Ovary (tissue), 7 donors: ENCODE measurements at regions not wholly inside any gene's neighbourhood (a gene's known extent, or its start where the extent isn't known, plus 50 kb on each side); places are given as distances from the start of the nearest gene placed in this dataset.

Experiments used
- DNase-seq, 5 donors: peaks; one replicate each; pipeline ENCODE4 v3.0.0-alpha.2; 2019 to 2020
- H3K27ac ChIP-seq, 2 donors: fragments of 200-600 bp; one replicate each; pipeline versions ENCODE4 v1.5.1 to v1.8.0; 2019 to 2022
- H3K27me3 ChIP-seq: fragments of 200-600 bp; one replicate; pipeline ENCODE4 v1.8.0; 2022
- H3K36me3 ChIP-seq: fragments of 200-600 bp; sonication (generic); one replicate; pipeline ENCODE4 v1.5.1; 2019
- H3K4me1 ChIP-seq: one replicate; pipeline ENCODE4 v1.8.1; 2013; ENCODE audit warnings: mild to moderate bottlenecking, moderate library complexity; ENCODE audit not compliant: insufficient read depth
- H3K4me3 ChIP-seq: fragments of 200-600 bp; sonication (generic); one replicate; pipeline ENCODE4 v1.5.1; 2017
- H3K9me3 ChIP-seq, 2 donors: fragments of 200-600 bp in 1 of 2; sonication (generic) in 1 of 2; one replicate each; pipeline versions ENCODE4 v1.5.1 to v1.8.1; 2013 to 2019; ENCODE audit warnings: mild to moderate bottlenecking in 1 of 2, moderate library complexity in 1 of 2
- CTCF ChIP-seq, 3 donors: fragments of 450-650 bp in 2 of 3; fragments of 200-600 bp in 1 of 3; IDR thresholded peaks; one replicate each; pipeline versions ENCODE4 v1.5.1 to v1.8.0; 2016 to 2022; ENCODE audit warnings: antibody characterized with exemption in 3 of 3, mild to moderate bottlenecking in 1 of 3
- EP300 ChIP-seq: sonication (generic); formaldehyde crosslinking; IDR thresholded peaks from one replicate; pipeline ENCODE4 v1.6.1; 2017; ENCODE audit warnings: antibody characterized with exemption
- POLR2A ChIP-seq: fragments of 450-650 bp; IDR thresholded peaks from one replicate; pipeline ENCODE4 v1.6.1; 2017; ENCODE audit warnings: antibody characterized with exemption, mild to moderate bottlenecking, moderate library complexity
- WGBS, 3 donors: extraction: QIAGEN DNeasy Blood & Tissue Kit in 1 of 3; methylation state at CpG; one replicate each; pipeline versions ENCODE4 v1.1.5 to v1.1.7; 2013 to 2017; 5-methylcytosine and 5-hydroxymethylcytosine counted together
- intact Hi-C, 4 donors: fragments of 100-400 bp; cut with DNase I; formaldehyde crosslinking; loops; one replicate each; pipeline versions ENCODE4 v1.11.0 to v1.15.1; 2022 to 2023
- donor health status: DM: no; HTN: no; CAD: no; lungs with moderate emphysema.
- donor health status: DM: no; HTN: no; CAD: no.
- donor health status: Bipolar disorder and iron deficiency.
- donor health status: DM: no; HTN: no; CAD: no.
- donor health status: DM: yes; HTN: yes; CAD: no.

- peak overlapping the region; percentile 28 to 92 for H3K27ac ChIP-seq
- H3K4me1 ChIP-seq = peaks cover 15% of the 10 kb centered on the region
- TF ChIP-seq CTCF (IDR thresholded peaks at IDR 0.05) (no peak), POLR2A (no peak), EP300 (no peak)
- DNase-seq = no peak
- H3K36me3 ChIP-seq = no peaks in the 10 kb centered on the region
- 99% methylated on average over 3 of the region's 3 CpGs for WGBS, 3 donors
- H3K9me3 ChIP-seq = no peaks in the 10 kb centered on the region
- no peaks in the 10 kb centered on the region for H3K27me3 ChIP-seq
- H3K4me3 ChIP-seq = no peak overlapping the region
- intact Hi-C loops = no loop called here
Measured at GRCh38 chr2:8138525-8138922, 543.3 kb upstream of the ID2 start.

GRCh38 chr2:8138923-8139667 lies 542.8 kb upstream of the ID2 start:
- H3K4me1 ChIP-seq = peaks cover 15% of the 10 kb centered on the region
- no peak overlapping the region for H3K4me3 ChIP-seq
- WGBS, 3 donors = 29 to 41% (median 31%) methylated on average over 10 of the region's 10 CpGs
- no peaks in the 10 kb centered on the region for H3K9me3 ChIP-seq
- H3K36me3 ChIP-seq = no peaks in the 10 kb centered on the region
- peak; percentile 77 for TF ChIP-seq EP300
- peak; percentile 23 for TF ChIP-seq POLR2A
- peak in 1 of 3 donors; percentile 19 for TF ChIP-seq CTCF (IDR thresholded peaks at IDR 0.05)
- intact Hi-C loops = no loop called here
- peak; percentile 63 to 76 (median 71) for DNase-seq
- H3K27ac ChIP-seq = peak overlapping the region; percentile 37 to 92
- H3K27me3 ChIP-seq = no peaks in the 10 kb centered on the region

GRCh38 chr2:8139668-8140200 lies 542.1 kb upstream of the ID2 start:
- intact Hi-C loops = loop anchor here in 1 of 4 donors (10.0 kb wide), 1 partner anchor 545 kb away; the partner anchor contains the start of gene ID2
- no peak for TF ChIP-seq CTCF (IDR thresholded peaks at IDR 0.05)
- TF ChIP-seq EP300 = no peak
- no peak for TF ChIP-seq POLR2A
- no peak for DNase-seq

GRCh38 chr2:8141079-8141707 lies 540.7 kb upstream of the ID2 start:
- Histone ChIP-seq H3K4me1 (peaks cover 11% of the 10 kb centered on the region), H3K36me3 (no peaks in the 10 kb centered on the region), H3K9me3 (no peaks in the 10 kb centered on the region), H3K27ac (peak overlapping the region in 1 of 2 donors; percentile 92), H3K4me3 (no peak overlapping the region), H3K27me3 (no peaks in the 10 kb centered on the region)
- TF ChIP-seq POLR2A = no peak
- no peak for TF ChIP-seq CTCF (IDR thresholded peaks at IDR 0.05)
- TF ChIP-seq EP300 = no peak
- intact Hi-C loops = loop anchor here in 1 of 4 donors (10.0 kb wide), 1 partner anchor 544 kb away; the partner anchor contains the start of gene ID2
- DNase-seq = no peak
- 81 to 93% (median 91%) methylated on average over 5 of the region's 5 CpGs for WGBS, 3 donors

More at GRCh38 chr2:8139668-8140200, 542.1 kb upstream of the ID2 start:
- WGBS, 3 donors = 47 to 57% (median 48%) methylated on average over 2 of the region's 2 CpGs
- Histone ChIP-seq H3K4me3 (no peak overlapping the region), H3K27ac (peak overlapping the region; percentile 37 to 92), H3K36me3 (no peaks in the 10 kb centered on the region), H3K4me1 (peaks cover 12% of the 10 kb centered on the region), H3K9me3 (no peaks in the 10 kb centered on the region), H3K27me3 (no peaks in the 10 kb centered on the region)
